Uterus (tissue), 2 donors: ENCODE measurements at regions not wholly inside any gene's neighbourhood (a gene's known extent, or its start where the extent isn't known, plus 50 kb on each side); places are given as distances from the start of the nearest gene placed in this dataset.

Experiments
- POLR2A ChIP-seq, 2 donors: fragments of 450-650 bp; IDR thresholded peaks; one replicate each; pipeline ENCODE4 v1.6.1; 2016; ENCODE audit warnings: antibody characterized with exemption in 2 of 2, mild to moderate bottlenecking in 1 of 2, moderate library complexity in 1 of 2
- TF ChIP-seq, protein P1 (sequence below), 4 experiments: fragments of 200-600 bp in 2 of 4; fragments of 450-650 bp in 2 of 4; sonication (generic) in 2 of 4; IDR thresholded peaks; one replicate each; pipeline ENCODE4 v1.5.1; 2016 to 2019; ENCODE audit warnings: antibody characterized with exemption in 4 of 4, mild to moderate bottlenecking in 2 of 4, moderate library complexity in 1 of 4

DNA sequence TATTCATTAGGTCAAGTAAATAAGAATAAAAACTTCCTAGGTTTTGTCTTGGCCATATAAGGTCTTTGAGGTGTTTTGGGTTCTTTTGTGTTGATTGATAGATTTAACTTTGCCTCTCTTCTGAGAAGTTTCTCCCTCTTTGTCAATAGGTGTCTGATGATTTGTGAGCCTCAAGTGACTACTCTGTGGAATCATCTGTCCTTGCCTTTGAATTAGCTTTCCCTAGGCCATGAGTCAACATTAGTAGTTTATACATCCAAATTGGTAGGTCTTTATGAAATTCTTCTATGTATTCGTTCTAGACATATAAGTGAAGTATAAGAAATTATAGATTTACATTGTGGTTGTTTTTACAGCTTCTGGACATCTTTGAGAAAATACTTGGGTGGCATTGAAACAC is 864.4 kb downstream of the USP25 start:
- TF ChIP-seq, protein P1, sequence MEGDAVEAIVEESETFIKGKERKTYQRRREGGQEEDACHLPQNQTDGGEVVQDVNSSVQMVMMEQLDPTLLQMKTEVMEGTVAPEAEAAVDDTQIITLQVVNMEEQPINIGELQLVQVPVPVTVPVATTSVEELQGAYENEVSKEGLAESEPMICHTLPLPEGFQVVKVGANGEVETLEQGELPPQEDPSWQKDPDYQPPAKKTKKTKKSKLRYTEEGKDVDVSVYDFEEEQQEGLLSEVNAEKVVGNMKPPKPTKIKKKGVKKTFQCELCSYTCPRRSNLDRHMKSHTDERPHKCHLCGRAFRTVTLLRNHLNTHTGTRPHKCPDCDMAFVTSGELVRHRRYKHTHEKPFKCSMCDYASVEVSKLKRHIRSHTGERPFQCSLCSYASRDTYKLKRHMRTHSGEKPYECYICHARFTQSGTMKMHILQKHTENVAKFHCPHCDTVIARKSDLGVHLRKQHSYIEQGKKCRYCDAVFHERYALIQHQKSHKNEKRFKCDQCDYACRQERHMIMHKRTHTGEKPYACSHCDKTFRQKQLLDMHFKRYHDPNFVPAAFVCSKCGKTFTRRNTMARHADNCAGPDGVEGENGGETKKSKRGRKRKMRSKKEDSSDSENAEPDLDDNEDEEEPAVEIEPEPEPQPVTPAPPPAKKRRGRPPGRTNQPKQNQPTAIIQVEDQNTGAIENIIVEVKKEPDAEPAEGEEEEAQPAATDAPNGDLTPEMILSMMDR (IDR thresholded peaks at IDR 0.05) = no peak
- TF ChIP-seq POLR2A (IDR thresholded peaks at IDR 0.05) = no peak
